ENCODE measurements at regions not wholly inside any gene's neighbourhood (a gene's known extent, or its start where the extent isn't known, plus 50 kb on each side); places are given as distances from the start of the nearest gene placed in this dataset.

GRCh38 chr4:37740546-37740945, 54.4 kb upstream of the RELL1 start:
- TF ChIP-seq POLR2AphosphoS5 (IDR thresholded peaks at IDR 0.05) (no peak), CTCF (IDR thresholded peaks at IDR 0.05) (no peak)
